SK-N-SH (cell line): ENCODE measurements at regions not wholly inside any gene's neighbourhood (a gene's known extent, or its start where the extent isn't known, plus 50 kb on each side); places are given as distances from the start of the nearest gene placed in this dataset.

Source experiments
- CTCF ChIA-PET: fragments of 300-600, 350-600 bp; formaldehyde crosslinking; extraction: SDS; loops from one replicate; lab custom pipeline; 2021; lab: Yijun Ruan, JAX
- POLR2A ChIA-PET: fragments of 350-600 bp; sonication (Branson Sonifier 250); formaldehyde crosslinking; extraction: SDS; loops from one replicate; lab custom pipeline; 2020; ENCODE audit warnings: antibody characterized with exemption, inconsistent platforms; lab: Yijun Ruan, JAX
- DNase-seq: peaks from one replicate; pipeline ENCODE4 v3.0.0; 2012
- H2AFZ ChIP-seq: fragments of 200-600 bp; sonication (generic); 2 replicates; pipeline ENCODE4 v1.8.1; 2016; ENCODE audit warnings: antibody characterized with exemption, mild to moderate bottlenecking, low read depth
- H3F3A ChIP-seq: fragments of 200-600 bp; sonication (generic); replicated peaks from 2 replicates; pipeline ENCODE3; 2016; ENCODE audit warnings: antibody characterized with exemption, mild to moderate bottlenecking; ENCODE audit not compliant: insufficient read depth
- H3K27ac ChIP-seq, 2 experiments: fragments of 200-500 bp in 1 of 2; fragments of 200-600 bp in 1 of 2; sonication (Bioruptor generic) in 1 of 2; sonication (generic), shearing (Covaris generic) in 1 of 2; 2 replicates each; pipeline versions ENCODE4 v1.5.1 to v1.6.1; 2014 to 2016; ENCODE audit warnings: low read depth in 2 of 2, inconsistent platforms in 1 of 2, low read length in 1 of 2, mild to moderate bottlenecking in 1 of 2, mixed read lengths in 1 of 2
- H3K27me3 ChIP-seq: fragments of 200-600 bp; sonication (generic), shearing (Covaris generic); 2 replicates; pipeline ENCODE4 v1.6.1; 2016; ENCODE audit warnings: mixed run types; ENCODE audit not compliant: insufficient read depth
- H3K36me3 ChIP-seq, 2 experiments: fragments of 200-500 bp in 1 of 2; fragments of 200-600 bp in 1 of 2; sonication (Bioruptor generic) in 1 of 2; sonication (generic) in 1 of 2; replicated peaks in 1 of 2; 2 replicates each; pipeline versions ENCODE3 to v1.5.1; 2014 to 2016; ENCODE audit warnings: low read length in 1 of 2, mild to moderate bottlenecking in 1 of 2; ENCODE audit not compliant: insufficient read depth in 2 of 2, control insufficient read depth in 1 of 2
- H3K4me1 ChIP-seq, 2 experiments: fragments of 200-500 bp in 1 of 2; fragments of 200-600 bp in 1 of 2; sonication (Bioruptor generic) in 1 of 2; sonication (generic), shearing (Covaris generic) in 1 of 2; 2 replicates each; pipeline versions ENCODE4 v1.5.1 to v1.6.1; 2014 to 2016; ENCODE audit warnings: low read depth in 1 of 2, low read length in 1 of 2, mixed run types in 1 of 2; ENCODE audit not compliant: insufficient read depth in 2 of 2, control insufficient read depth in 1 of 2
- H3K4me2 ChIP-seq: fragments of 200-600 bp; sonication (generic), shearing (Covaris generic); 2 replicates; pipeline ENCODE4 v1.6.1; 2017; ENCODE audit warnings: mixed run types
- H3K4me3 ChIP-seq, 2 experiments: fragments of 200-500 bp in 1 of 2; fragments of 200-600 bp in 1 of 2; sonication (Bioruptor generic) in 1 of 2; sonication (generic), shearing (Covaris generic) in 1 of 2; 2 replicates each; pipeline versions ENCODE4 v1.5.1 to v1.8.1; 2014 to 2016; ENCODE audit warnings: low read depth in 2 of 2, inconsistent platforms in 1 of 2, low read length in 1 of 2, mild to moderate bottlenecking in 1 of 2, mixed read lengths in 1 of 2, moderate library complexity in 1 of 2
- H3K79me2 ChIP-seq: fragments of 200-600 bp; sonication (generic); 2 replicates; pipeline ENCODE4 v1.8.1; 2017; ENCODE audit warnings: mild to moderate bottlenecking; ENCODE audit not compliant: insufficient read depth
- H3K9ac ChIP-seq: fragments of 200-600 bp; sonication (generic); 2 replicates; pipeline ENCODE4 v1.6.1; 2017; ENCODE audit warnings: mixed run types
- H3K9me2 ChIP-seq: fragments of 200-600 bp; sonication (generic); 2 replicates; pipeline ENCODE4 v1.6.1; 2017; ENCODE audit warnings: mixed run types
- H3K9me3 ChIP-seq: fragments of 200-600 bp; sonication (generic); 2 replicates; pipeline ENCODE4 v1.6.1; 2017; ENCODE audit warnings: mixed run types, mild to moderate bottlenecking, moderate library complexity
- H4K20me1 ChIP-seq: fragments of 200-600 bp; sonication (generic); 2 replicates; pipeline ENCODE4 v1.6.1; 2017; ENCODE audit warnings: mild to moderate bottlenecking, mixed run types; ENCODE audit not compliant: insufficient read depth
- CHD2 ChIP-seq: fragments of 150-350 bp; IDR thresholded peaks from 2 replicates; pipeline ENCODE4 v1.6.1; 2018; ENCODE audit warnings: low read length; ENCODE audit not compliant: partially characterized antibody
- FOSL2 ChIP-seq: IDR thresholded peaks from 2 replicates; pipeline ENCODE4 v1.4.0; 2012; ENCODE audit warnings: low read depth, mild to moderate bottlenecking, moderate library complexity, borderline replicate concordance
- GABPA ChIP-seq: IDR thresholded peaks from 2 replicates; pipeline ENCODE4 v1.4.0; 2012; ENCODE audit warnings: low read depth, mild to moderate bottlenecking
- GATA2 ChIP-seq: sonication (generic); formaldehyde crosslinking; IDR thresholded peaks from 2 replicates; pipeline ENCODE4 v1.5.0; 2020; ENCODE audit warnings: mild to moderate bottlenecking, missing genetic modification reagents
- JUND ChIP-seq: IDR thresholded peaks from 2 replicates; pipeline ENCODE4 v1.4.0; 2012
- NRF1 ChIP-seq: IDR thresholded peaks from 2 replicates; pipeline ENCODE4 v1.6.1; 2012; ENCODE audit warnings: low read depth, mild to moderate bottlenecking, low read length
- RCOR1 ChIP-seq: fragments of 150-350 bp; IDR thresholded peaks from 2 replicates; pipeline ENCODE4 v1.6.1; 2017; ENCODE audit warnings: antibody characterized with exemption, low read length
- TAF1 ChIP-seq: IDR thresholded peaks from 2 replicates; pipeline ENCODE4 v1.6.1; 2012; ENCODE audit warnings: low read depth, mild to moderate bottlenecking, low read length, moderate library complexity, borderline replicate concordance
- TCF12 ChIP-seq: IDR thresholded peaks from 2 replicates; pipeline ENCODE4 v1.4.0; 2012
- WGBS: methylation state at CpG from one replicate; pipeline ENCODE4 v1.1.6; 2017; ENCODE audit warnings: low lambda C conversion rate; 5-methylcytosine and 5-hydroxymethylcytosine counted together
- TF ChIP-seq, protein P1 (sequence below): IDR thresholded peaks from 2 replicates; pipeline ENCODE4 v1.4.0; 2012; ENCODE audit warnings: low read depth
- TF ChIP-seq, protein P2 (sequence below): fragments of 150-350 bp; IDR thresholded peaks from 2 replicates; pipeline ENCODE4 v1.6.1; 2016; ENCODE audit warnings: mild to moderate bottlenecking, low read depth, low read length
- TF ChIP-seq, protein P3 (sequence below): fragments of 200-600 bp; sonication (generic); IDR thresholded peaks from 2 replicates; pipeline ENCODE4 v1.6.1; 2017; ENCODE audit warnings: antibody characterized with exemption, mild to moderate bottlenecking, moderate library complexity

DNA sequence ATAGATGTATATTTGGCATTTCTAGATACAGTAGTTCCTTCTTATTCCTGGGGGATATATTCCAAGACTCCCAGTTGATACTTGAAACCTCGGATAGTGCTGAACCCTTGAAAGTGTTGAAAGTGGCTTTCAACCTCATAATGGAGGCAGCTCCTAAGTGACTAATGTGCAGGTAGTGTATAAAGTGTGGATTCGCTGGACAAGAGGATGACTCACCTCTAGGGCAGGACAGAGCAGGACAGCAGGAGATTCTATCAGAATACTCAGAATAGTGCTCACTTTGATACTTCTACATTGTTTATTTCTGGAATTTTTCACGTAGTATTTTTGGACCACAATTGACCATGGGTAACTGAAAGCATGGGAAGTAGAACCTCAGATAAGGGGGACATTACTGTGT lies 1138.9 kb upstream of the WWC1 start:
- POLR2A ChIA-PET: interaction anchor here (0.7 kb wide), 1 partner anchor 1016 kb away, joined by 3 read pairs; no protein-coding TSS in a partner anchor

DNA sequence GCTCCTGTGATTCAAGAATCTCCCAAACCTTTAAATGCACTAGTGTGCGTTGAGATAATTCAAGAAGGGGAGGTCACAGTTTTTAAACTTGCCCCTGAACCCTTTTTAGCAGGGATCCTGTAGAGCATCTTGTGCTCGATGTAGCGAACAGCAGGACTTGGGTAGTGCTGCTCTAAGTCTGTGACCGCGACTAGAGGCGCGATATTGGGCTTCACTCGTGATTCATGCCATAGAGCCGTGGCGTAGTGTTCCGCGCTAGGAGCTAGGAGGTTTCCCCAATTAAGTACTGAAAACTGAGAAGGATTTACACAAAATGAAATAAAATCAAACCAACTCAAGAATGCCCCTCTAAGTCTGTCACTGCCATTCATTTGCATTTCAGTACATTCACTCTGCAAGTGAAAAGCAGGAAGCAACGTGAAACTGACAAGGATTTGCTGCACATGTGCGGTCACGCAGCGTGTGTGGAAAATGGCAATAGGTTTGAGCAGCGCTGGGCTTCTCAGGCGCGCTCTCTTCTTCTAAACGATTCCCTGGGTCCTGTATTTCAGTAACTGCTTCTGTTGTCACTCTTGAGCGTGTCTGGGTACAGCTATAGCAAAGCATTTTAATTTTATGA lies 1135.9 kb upstream of the WWC1 start:
- Histone ChIP-seq H2AFZ (no peak overlapping the region), H3K9ac (no peak overlapping the region), H3K36me3 (no peaks in the 10 kb centered on the region), H3K4me1 (no peaks in the 10 kb centered on the region; a peak in 1 of 4 replicates), H3K4me2 (no peak overlapping the region), H3K27ac (no peak overlapping the region), H3K79me2 (no peaks in the 10 kb centered on the region), H3K4me3 (no peak overlapping the region), H3K27me3 (no peaks in the 10 kb centered on the region), H4K20me1 (no peaks in the 10 kb centered on the region), H3F3A (no peaks in the 10 kb centered on the region), H3K9me3 (no peaks in the 10 kb centered on the region), H3K9me2 (no peaks in the 10 kb centered on the region)
- TF ChIP-seq JUND (no peak), GABPA (no peak), TCF12 (no peak), NRF1 (no peak)
- ChIA-PET POLR2A (no interaction called here), CTCF (no interaction called here)
- 74% methylated on average over 21 of the region's 21 CpGs for WGBS
- no peak for DNase-seq

More for the DNA sequence above, 1138.9 kb upstream of the WWC1 start:
- Histone ChIP-seq H3K4me1 (peaks cover 0 to 3% of the 10 kb centered on the region in 2 experiments; a peak in 1 of 4 replicates), H3K9me2 (no peaks in the 10 kb centered on the region), H3K79me2 (no peaks in the 10 kb centered on the region), H2AFZ (no peak overlapping the region), H4K20me1 (no peaks in the 10 kb centered on the region), H3F3A (no peaks in the 10 kb centered on the region), H3K27ac (no peak overlapping the region), H3K9ac (no peak overlapping the region), H3K27me3 (no peaks in the 10 kb centered on the region), H3K4me3 (no peak overlapping the region), H3K9me3 (no peaks in the 10 kb centered on the region), H3K36me3 (no peaks in the 10 kb centered on the region), H3K4me2 (no peak overlapping the region)
- 44% methylated on average over 3 of the region's 3 CpGs for WGBS
- no peak for DNase-seq
- CTCF ChIA-PET: interaction anchor here (1.2 kb wide), 1 partner anchor 10 kb away, joined by 4 read pairs; no protein-coding TSS in a partner anchor
- TF ChIP-seq TCF12 (no peak), GATA2 (CRISPR knock-in tag) (no peak), FOSL2 (no peak)
- TF ChIP-seq, protein P1, sequence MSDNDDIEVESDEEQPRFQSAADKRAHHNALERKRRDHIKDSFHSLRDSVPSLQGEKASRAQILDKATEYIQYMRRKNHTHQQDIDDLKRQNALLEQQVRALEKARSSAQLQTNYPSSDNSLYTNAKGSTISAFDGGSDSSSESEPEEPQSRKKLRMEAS: no peak
- TF ChIP-seq, protein P2, sequence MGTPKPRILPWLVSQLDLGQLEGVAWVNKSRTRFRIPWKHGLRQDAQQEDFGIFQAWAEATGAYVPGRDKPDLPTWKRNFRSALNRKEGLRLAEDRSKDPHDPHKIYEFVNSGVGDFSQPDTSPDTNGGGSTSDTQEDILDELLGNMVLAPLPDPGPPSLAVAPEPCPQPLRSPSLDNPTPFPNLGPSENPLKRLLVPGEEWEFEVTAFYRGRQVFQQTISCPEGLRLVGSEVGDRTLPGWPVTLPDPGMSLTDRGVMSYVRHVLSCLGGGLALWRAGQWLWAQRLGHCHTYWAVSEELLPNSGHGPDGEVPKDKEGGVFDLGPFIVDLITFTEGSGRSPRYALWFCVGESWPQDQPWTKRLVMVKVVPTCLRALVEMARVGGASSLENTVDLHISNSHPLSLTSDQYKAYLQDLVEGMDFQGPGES: no peak

DNA sequence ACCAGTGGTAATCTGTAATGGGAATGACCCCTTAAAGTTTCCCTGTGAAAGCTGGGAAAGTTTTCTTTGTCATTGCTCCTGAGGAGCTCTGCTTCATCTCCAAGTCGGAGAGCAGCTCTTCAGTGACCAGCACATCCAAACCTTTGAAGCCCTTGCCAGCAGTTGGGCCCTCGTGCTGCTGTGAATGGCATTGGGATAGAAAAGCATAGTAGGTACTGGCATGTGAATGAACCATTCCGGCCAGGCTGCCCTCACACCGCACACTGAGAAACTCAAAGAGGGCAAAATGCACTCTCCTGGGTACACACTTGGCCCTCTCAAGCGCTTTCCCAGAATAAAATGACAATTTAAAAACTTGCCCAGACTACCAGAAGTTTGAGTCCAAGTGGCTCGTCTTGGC lies 1135.0 kb upstream of the WWC1 start:
- ChIA-PET CTCF (no interaction called here), POLR2A (no interaction called here)
- TF ChIP-seq JUND: no peak
- no peak for TF ChIP-seq TAF1
- no peak for TF ChIP-seq GABPA
- TF ChIP-seq, protein P3, sequence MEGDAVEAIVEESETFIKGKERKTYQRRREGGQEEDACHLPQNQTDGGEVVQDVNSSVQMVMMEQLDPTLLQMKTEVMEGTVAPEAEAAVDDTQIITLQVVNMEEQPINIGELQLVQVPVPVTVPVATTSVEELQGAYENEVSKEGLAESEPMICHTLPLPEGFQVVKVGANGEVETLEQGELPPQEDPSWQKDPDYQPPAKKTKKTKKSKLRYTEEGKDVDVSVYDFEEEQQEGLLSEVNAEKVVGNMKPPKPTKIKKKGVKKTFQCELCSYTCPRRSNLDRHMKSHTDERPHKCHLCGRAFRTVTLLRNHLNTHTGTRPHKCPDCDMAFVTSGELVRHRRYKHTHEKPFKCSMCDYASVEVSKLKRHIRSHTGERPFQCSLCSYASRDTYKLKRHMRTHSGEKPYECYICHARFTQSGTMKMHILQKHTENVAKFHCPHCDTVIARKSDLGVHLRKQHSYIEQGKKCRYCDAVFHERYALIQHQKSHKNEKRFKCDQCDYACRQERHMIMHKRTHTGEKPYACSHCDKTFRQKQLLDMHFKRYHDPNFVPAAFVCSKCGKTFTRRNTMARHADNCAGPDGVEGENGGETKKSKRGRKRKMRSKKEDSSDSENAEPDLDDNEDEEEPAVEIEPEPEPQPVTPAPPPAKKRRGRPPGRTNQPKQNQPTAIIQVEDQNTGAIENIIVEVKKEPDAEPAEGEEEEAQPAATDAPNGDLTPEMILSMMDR: no peak
- TF ChIP-seq CHD2: no peak
- no peak for TF ChIP-seq RCOR1
- H3K36me3 ChIP-seq: no peaks in the 10 kb centered on the region
- DNase-seq: no peak
- WGBS: 51% methylated on average over 6 of the region's 6 CpGs
- no peaks in the 10 kb centered on the region for H4K20me1 ChIP-seq
- no peak overlapping the region for H3K4me3 ChIP-seq
- no peak overlapping the region for H3K9ac ChIP-seq
- H3K27ac ChIP-seq: no peak overlapping the region
- H3K4me2 ChIP-seq: no peak overlapping the region
- H3K4me1 ChIP-seq: no peaks in the 10 kb centered on the region; a peak in 1 of 4 replicates
- no peaks in the 10 kb centered on the region for H3K79me2 ChIP-seq
- H3K9me2 ChIP-seq: no peaks in the 10 kb centered on the region
- no peak overlapping the region for H2AFZ ChIP-seq
- H3F3A ChIP-seq: no peaks in the 10 kb centered on the region
- H3K9me3 ChIP-seq: no peaks in the 10 kb centered on the region
- H3K27me3 ChIP-seq: no peaks in the 10 kb centered on the region
